OCI-LY7 (cell line): ENCODE measurements at regions not wholly inside any gene's neighbourhood (a gene's known extent, or its start where the extent isn't known, plus 50 kb on each side); places are given as distances from the start of the nearest gene placed in this dataset.

Source experiments
- BruUV-seq: library from RNA; stranded (reverse); fragments of 400-500 nt; replicated peaks from 2 replicates; lab custom pipeline; 2021; lab: Mats Ljungman, UMichigan
- CTCF ChIA-PET: fragments of 300-600 bp; sonication (Branson Sonifier 250); formaldehyde crosslinking; loops from one replicate; lab custom pipeline; 2022; ENCODE audit warnings: antibody characterized with exemption; ENCODE audit not compliant: unreplicated experiment; lab: Charles Lee
- POLR2A ChIA-PET: fragments of 300-600 bp; sonication (Branson Sonifier 250); formaldehyde crosslinking; loops from one replicate; lab custom pipeline; 2022; ENCODE audit warnings: antibody characterized with exemption; lab: Charles Lee
- DNase-seq: peaks from one replicate; pipeline ENCODE4 v3.0.0-alpha.2; 2015; ENCODE audit warnings: low spot score
- H2AFZ ChIP-seq: fragments of 200-600 bp; sonication (generic), shearing (Covaris generic); 2 replicates; pipeline ENCODE4 v1.6.1; 2014; ENCODE audit warnings: mild to moderate bottlenecking, antibody characterized with exemption, low read length, moderate library complexity
- H3K27ac ChIP-seq: fragments of 200-600 bp; sonication (generic); 2 replicates; pipeline ENCODE4 v1.5.1; 2014; ENCODE audit warnings: mixed run types, low read depth, mild to moderate bottlenecking, moderate library complexity, low read length, inconsistent platforms; ENCODE audit not compliant: poor library complexity, severe bottlenecking
- H3K36me3 ChIP-seq: fragments of 200-600 bp; sonication (generic); 2 replicates; pipeline ENCODE4 v1.6.1; 2014; ENCODE audit warnings: mild to moderate bottlenecking, antibody characterized with exemption, low read length, moderate library complexity, mixed read lengths; ENCODE audit not compliant: insufficient read depth
- H3K4me1 ChIP-seq: fragments of 200-600 bp; sonication (generic); 2 replicates; pipeline ENCODE4 v1.5.1; 2014; ENCODE audit warnings: mild to moderate bottlenecking, low read length; ENCODE audit not compliant: insufficient read depth, poor library complexity, severe bottlenecking
- H3K4me2 ChIP-seq: fragments of 200-600 bp; sonication (generic); 2 replicates; pipeline ENCODE4 v1.6.1; 2014; ENCODE audit warnings: mild to moderate bottlenecking, low read length
- H3K4me3 ChIP-seq: fragments of 200-600 bp; sonication (generic); 2 replicates; pipeline ENCODE4 v1.5.1; 2014; ENCODE audit warnings: mild to moderate bottlenecking, low read depth, low read length; ENCODE audit not compliant: poor library complexity, severe bottlenecking
- H3K79me2 ChIP-seq: fragments of 200-600 bp; sonication (generic); 2 replicates; pipeline ENCODE4 v1.6.1; 2016; ENCODE audit warnings: low read depth, mild to moderate bottlenecking, low read length, moderate library complexity, mixed read lengths; ENCODE audit not compliant: insufficient read depth
- H3K9me2 ChIP-seq: fragments of 200-600 bp; sonication (generic); 2 replicates; pipeline ENCODE4 v1.6.1; 2016; ENCODE audit warnings: mild to moderate bottlenecking, low read length, mixed read lengths; ENCODE audit not compliant: insufficient read depth
- H3K9me3 ChIP-seq: fragments of 200-600 bp; sonication (generic); 2 replicates; pipeline ENCODE4 v1.6.1; 2014; ENCODE audit warnings: mild to moderate bottlenecking, mixed run types, low read length, mixed read lengths
- H4K20me1 ChIP-seq: fragments of 200-600 bp; sonication (generic); 2 replicates; pipeline ENCODE4 v1.6.1; 2014; ENCODE audit warnings: mild to moderate bottlenecking, antibody characterized with exemption, low read length, moderate library complexity, mixed read lengths; ENCODE audit not compliant: insufficient read depth
- EZH2phosphoT487 ChIP-seq: fragments of 200-600 bp; sonication (generic); IDR thresholded peaks from 2 replicates; pipeline ENCODE4 v1.6.1; 2018; ENCODE audit warnings: low read depth, borderline replicate concordance, mild to moderate bottlenecking, mixed run types, antibody characterized with exemption, low read length, moderate library complexity, mixed read lengths
- intact Hi-C: fragments of 100-400 bp; cut with micrococcal nuclease; formaldehyde crosslinking; loops from one replicate; pipeline ENCODE4 v1.10.0; 2022; ENCODE audit not compliant: unreplicated experiment
- TF ChIP-seq, protein P1 (sequence below): fragments of 200-600 bp; sonication (generic); conservative IDR thresholded peaks from 2 replicates; pipeline ENCODE4 v1.5.1; 2014; ENCODE audit warnings: mild to moderate bottlenecking, antibody characterized with exemption, low read length, moderate library complexity, mixed read lengths

DNA sequence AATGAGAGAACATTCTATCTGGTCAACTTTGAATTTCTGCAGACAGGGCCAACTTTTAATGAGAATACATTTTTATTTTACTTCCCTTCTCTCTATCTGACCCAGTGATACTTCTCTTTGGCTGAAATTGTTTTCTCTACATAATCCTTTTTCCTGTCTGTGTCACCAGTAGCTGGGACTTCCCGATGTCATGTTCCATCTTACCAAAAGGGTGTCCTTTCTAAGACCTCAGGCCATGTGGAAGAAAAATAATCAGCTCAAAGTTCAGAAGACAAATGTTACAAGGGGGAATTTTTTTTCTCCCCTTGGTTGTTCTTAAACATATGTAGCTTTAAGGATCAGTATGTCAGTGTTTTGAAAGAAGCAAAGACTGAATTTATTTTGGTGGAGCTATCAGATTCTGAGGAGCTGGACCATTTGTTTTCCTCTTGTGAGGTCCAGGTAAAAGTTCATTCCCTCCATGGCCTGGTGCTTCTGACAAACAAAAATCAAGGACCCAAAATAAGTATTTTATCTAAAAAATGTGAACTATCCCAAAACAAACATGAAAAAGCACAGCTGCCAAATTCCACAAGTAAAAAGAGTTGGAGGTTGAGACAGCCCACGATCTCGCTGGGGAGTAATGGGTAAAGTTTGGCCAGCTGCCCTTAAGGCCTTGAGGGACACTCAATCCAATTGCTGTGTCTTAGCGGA lies 859.4 kb upstream of the NR2F2 start:
- Histone ChIP-seq H2AFZ (no peak overlapping the region), H3K4me3 (no peak overlapping the region), H3K79me2 (no peaks in the 10 kb centered on the region), H3K27ac (no peak overlapping the region), H3K9me2 (no peaks in the 10 kb centered on the region), H3K4me2 (no peak overlapping the region), H3K9me3 (no peaks in the 10 kb centered on the region), H3K36me3 (no peaks in the 10 kb centered on the region), H3K4me1 (no peaks in the 10 kb centered on the region), H4K20me1 (no peaks in the 10 kb centered on the region)
- intact Hi-C loops: no loop called here
- TF ChIP-seq, protein P1, sequence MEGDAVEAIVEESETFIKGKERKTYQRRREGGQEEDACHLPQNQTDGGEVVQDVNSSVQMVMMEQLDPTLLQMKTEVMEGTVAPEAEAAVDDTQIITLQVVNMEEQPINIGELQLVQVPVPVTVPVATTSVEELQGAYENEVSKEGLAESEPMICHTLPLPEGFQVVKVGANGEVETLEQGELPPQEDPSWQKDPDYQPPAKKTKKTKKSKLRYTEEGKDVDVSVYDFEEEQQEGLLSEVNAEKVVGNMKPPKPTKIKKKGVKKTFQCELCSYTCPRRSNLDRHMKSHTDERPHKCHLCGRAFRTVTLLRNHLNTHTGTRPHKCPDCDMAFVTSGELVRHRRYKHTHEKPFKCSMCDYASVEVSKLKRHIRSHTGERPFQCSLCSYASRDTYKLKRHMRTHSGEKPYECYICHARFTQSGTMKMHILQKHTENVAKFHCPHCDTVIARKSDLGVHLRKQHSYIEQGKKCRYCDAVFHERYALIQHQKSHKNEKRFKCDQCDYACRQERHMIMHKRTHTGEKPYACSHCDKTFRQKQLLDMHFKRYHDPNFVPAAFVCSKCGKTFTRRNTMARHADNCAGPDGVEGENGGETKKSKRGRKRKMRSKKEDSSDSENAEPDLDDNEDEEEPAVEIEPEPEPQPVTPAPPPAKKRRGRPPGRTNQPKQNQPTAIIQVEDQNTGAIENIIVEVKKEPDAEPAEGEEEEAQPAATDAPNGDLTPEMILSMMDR: no peak
- no peak for TF ChIP-seq EZH2phosphoT487
- ChIA-PET POLR2A (interaction anchor here (0.6 to 1.4 kb wide), 2 partner anchors 11 to 16 kb away, joined by 3 read pairs; no protein-coding TSS in a partner anchor), CTCF (no interaction called here)
- BruUV-seq: no TSS peak
- no peak for DNase-seq

DNA sequence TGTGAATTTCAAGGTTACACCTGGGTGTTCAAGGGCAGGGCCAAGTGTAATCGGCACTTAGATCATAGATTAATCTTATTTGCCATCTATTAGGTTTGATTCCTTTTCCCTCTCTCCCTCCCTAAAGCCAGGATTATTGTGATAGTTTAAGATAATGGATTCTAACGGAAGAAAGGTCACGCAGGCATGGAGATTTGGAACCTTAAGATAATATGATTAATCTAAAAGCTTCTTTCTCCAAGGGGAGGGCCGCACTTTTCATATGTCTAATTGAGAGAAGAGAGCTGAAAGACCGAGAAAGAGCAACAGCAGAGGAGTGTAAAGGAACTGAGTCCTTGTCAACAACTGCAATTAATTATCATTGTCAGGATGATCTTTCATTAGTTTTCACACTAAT lies 858.8 kb upstream of the NR2F2 start:
- Histone ChIP-seq H3K9me3 (no peaks in the 10 kb centered on the region), H2AFZ (no peak overlapping the region), H3K4me2 (no peak overlapping the region), H4K20me1 (no peaks in the 10 kb centered on the region), H3K4me1 (no peaks in the 10 kb centered on the region), H3K27ac (no peak overlapping the region), H3K36me3 (no peaks in the 10 kb centered on the region), H3K79me2 (no peaks in the 10 kb centered on the region), H3K4me3 (no peak overlapping the region), H3K9me2 (no peaks in the 10 kb centered on the region)
- CTCF ChIA-PET: no interaction called here
- POLR2A ChIA-PET: interaction anchor here (0.6 kb wide), 1 partner anchor 12 kb away, joined by 3 read pairs; no protein-coding TSS in a partner anchor
- TF ChIP-seq, protein P1: no peak
- TF ChIP-seq EZH2phosphoT487: no peak
- BruUV-seq: no TSS peak
- intact Hi-C loops: no loop called here
- DNase-seq: no peak

DNA sequence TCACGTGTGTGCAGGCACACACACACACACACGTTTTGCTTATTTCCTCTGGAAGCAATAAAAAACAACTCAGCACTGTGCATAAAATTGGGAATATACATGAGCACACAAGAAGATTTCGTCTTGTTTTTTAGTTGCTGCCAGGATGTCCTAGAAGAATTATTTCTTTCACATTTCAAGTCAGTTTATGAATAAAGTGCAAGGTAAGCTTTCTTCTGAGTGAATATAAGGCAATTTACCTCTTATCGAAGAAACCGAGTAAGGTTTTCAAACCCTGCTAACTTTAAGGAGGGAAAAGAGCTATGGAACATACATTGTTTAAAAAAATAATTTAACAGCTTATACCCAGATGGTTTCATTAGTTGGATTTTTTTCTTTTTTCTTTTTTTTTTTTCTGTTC lies 855.4 kb upstream of the NR2F2 start:
- H2AFZ ChIP-seq: no peak overlapping the region
- no peak overlapping the region for H3K4me2 ChIP-seq
- H3K4me3 ChIP-seq: no peak overlapping the region
- ChIA-PET POLR2A (no interaction called here), CTCF (no interaction called here)
- no peaks in the 10 kb centered on the region for H3K79me2 ChIP-seq
- H3K36me3 ChIP-seq: no peaks in the 10 kb centered on the region
- H4K20me1 ChIP-seq: no peaks in the 10 kb centered on the region
- TF ChIP-seq EZH2phosphoT487: no peak
- TF ChIP-seq, protein P1: no peak
- H3K9me2 ChIP-seq: no peaks in the 10 kb centered on the region
- no peaks in the 10 kb centered on the region for H3K4me1 ChIP-seq
- no peak for DNase-seq
- intact Hi-C loops: no loop called here
- H3K9me3 ChIP-seq: no peaks in the 10 kb centered on the region
- H3K27ac ChIP-seq: no peak overlapping the region
- no TSS peak for BruUV-seq
